GM23338 (cell line): ENCODE measurements at regions not wholly inside any gene's neighbourhood (a gene's known extent, or its start where the extent isn't known, plus 50 kb on each side); places are given as distances from the start of the nearest gene placed in this dataset.

Experiments used
- ATAC-seq: fragments of 200-7000 bp; cut with Tn5 transposase; 3 replicates; pipeline ENCODE4 v1.9.1; 2020
- DNase-seq: peaks from one replicate; pipeline ENCODE4 v3.0.0-alpha.2; 2015; ENCODE audit warnings: low spot score
- H2AFZ ChIP-seq: fragments of 200-600 bp; sonication (generic); 2 replicates; pipeline ENCODE4 v1.8.0; 2016; ENCODE audit warnings: antibody characterized with exemption, mild to moderate bottlenecking, moderate library complexity
- H3F3A ChIP-seq: fragments of 200-600 bp; sonication (generic); replicated peaks from 2 replicates; pipeline ENCODE4 v1.8.0; 2017; ENCODE audit warnings: antibody characterized with exemption, mixed run types, low read depth
- H3K27ac ChIP-seq: fragments of 200-600 bp; sonication (generic); 2 replicates; pipeline ENCODE4 v1.6.1; 2016; ENCODE audit warnings: low read depth
- H3K27me3 ChIP-seq: fragments of 200-600 bp; sonication (generic); 2 replicates; pipeline ENCODE4 v1.8.0; 2016; ENCODE audit warnings: mild to moderate bottlenecking, mixed run types, moderate library complexity; ENCODE audit not compliant: insufficient read depth
- H3K36me3 ChIP-seq: fragments of 200-600 bp; sonication (generic); 2 replicates; pipeline ENCODE4 v1.8.0; 2016; ENCODE audit warnings: mild to moderate bottlenecking; ENCODE audit not compliant: insufficient read depth
- H3K4me1 ChIP-seq: fragments of 200-600 bp; sonication (generic); 2 replicates; pipeline ENCODE4 v1.8.0; 2016; ENCODE audit warnings: mild to moderate bottlenecking, moderate library complexity; ENCODE audit not compliant: insufficient read depth
- H3K4me2 ChIP-seq: fragments of 200-600 bp; sonication (generic); 2 replicates; pipeline ENCODE4 v1.7.1; 2017; ENCODE audit warnings: mixed run types
- H3K4me3 ChIP-seq: fragments of 200-600 bp; sonication (generic); 2 replicates; pipeline ENCODE4 v1.6.1; 2016; ENCODE audit warnings: mixed run types
- H3K79me2 ChIP-seq: fragments of 200-600 bp; sonication (generic); replicated peaks from 2 replicates; pipeline ENCODE4 v1.8.0; 2017; ENCODE audit warnings: mild to moderate bottlenecking; ENCODE audit not compliant: insufficient read depth
- H3K9me2 ChIP-seq: fragments of 200-600 bp; sonication (generic); 2 replicates; pipeline ENCODE4 v1.8.0; 2017; ENCODE audit not compliant: insufficient read depth
- H4K20me1 ChIP-seq: fragments of 200-600 bp; sonication (generic); replicated peaks from 2 replicates; pipeline ENCODE4 v1.8.0; 2017; ENCODE audit warnings: mild to moderate bottlenecking; ENCODE audit not compliant: insufficient read depth
- H3K27ac Mint-ChIP-seq: 2 replicates; pipeline ENCODE4 v1.8.0; 2020; ENCODE audit warnings: inconsistent platforms, mild to moderate bottlenecking, moderate library complexity, mixed read lengths
- H3K27me3 Mint-ChIP-seq: 3 replicates; pipeline ENCODE4 v1.8.0; 2022; ENCODE audit warnings: low read depth, mild to moderate bottlenecking, moderate library complexity, mixed read lengths, inconsistent platforms; ENCODE audit not compliant: insufficient read depth, poor library complexity
- H3K36me3 Mint-ChIP-seq: 3 replicates; pipeline ENCODE4 v1.8.0; 2021; ENCODE audit warnings: low read depth, mild to moderate bottlenecking, inconsistent platforms, moderate library complexity, mixed read lengths
- H3K4me1 Mint-ChIP-seq: 3 replicates; pipeline ENCODE4 v1.8.0; 2020; ENCODE audit warnings: mild to moderate bottlenecking, inconsistent platforms, mixed read lengths
- H3K4me3 Mint-ChIP-seq: 3 replicates; pipeline ENCODE4 v1.8.0; 2021; ENCODE audit warnings: moderate library complexity, mild to moderate bottlenecking, inconsistent platforms, mixed read lengths
- H3K9me3 Mint-ChIP-seq: 3 replicates; pipeline ENCODE4 v1.8.0; 2020; ENCODE audit warnings: moderate library complexity, mild to moderate bottlenecking, inconsistent platforms, mixed read lengths
- EZH2phosphoT487 ChIP-seq: fragments of 200-600 bp; sonication (generic); IDR thresholded peaks from one replicate; pipeline ENCODE4 v1.8.1; 2018; ENCODE audit warnings: antibody characterized with exemption; ENCODE audit not compliant: unreplicated experiment
- NANOG ChIP-seq: IDR thresholded peaks from 2 replicates; pipeline ENCODE4 v1.6.1; 2016; ENCODE audit warnings: antibody characterized with exemption, borderline replicate concordance
- POLR2AphosphoS5 ChIP-seq: IDR thresholded peaks from 2 replicates; pipeline ENCODE4 v1.6.1; 2016; ENCODE audit warnings: antibody characterized with exemption, low read depth
- STAT1 ChIP-seq: IDR thresholded peaks from one replicate; pipeline ENCODE4 v1.6.1; 2016; ENCODE audit warnings: antibody characterized with exemption; ENCODE audit not compliant: unreplicated experiment
- ZNF114 ChIP-seq: fragments of 250-450 bp; sonication (Bioruptor Pico); IDR thresholded peaks from 2 replicates; pipeline ENCODE4 v1.5.0; 2020; ENCODE audit warnings: mild to moderate bottlenecking, moderate library complexity
- ZNF462 ChIP-seq: fragments of 250-450 bp; sonication (Bioruptor Pico); IDR thresholded peaks from 2 replicates; pipeline ENCODE4 v1.5.0; 2020; ENCODE audit warnings: mild to moderate bottlenecking, moderate library complexity
- TF ChIP-seq, protein P1 (sequence below): IDR thresholded peaks from one replicate; pipeline ENCODE4 v1.6.1; 2018; ENCODE audit warnings: antibody characterized with exemption; ENCODE audit not compliant: unreplicated experiment

DNA sequence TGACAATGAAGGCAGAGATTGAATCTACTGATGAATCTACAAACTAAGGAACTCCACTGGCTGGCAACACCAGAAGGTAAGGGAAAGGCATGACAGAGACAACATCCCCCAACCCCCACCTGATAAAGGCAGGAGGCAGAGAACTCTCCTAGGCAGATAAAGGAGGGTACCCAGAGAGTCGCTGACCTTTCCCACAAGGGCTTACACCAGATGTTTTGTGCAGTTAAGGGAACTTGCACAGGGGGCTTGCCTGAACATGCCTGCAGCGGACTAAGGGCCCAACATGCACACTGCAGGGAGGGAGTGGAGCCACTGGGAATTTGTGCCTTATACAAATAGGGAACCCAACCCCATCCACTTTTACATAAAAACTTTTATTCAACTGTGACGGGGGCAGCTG lies 1996.9 kb upstream of the RAG2 start (continued):
- TF ChIP-seq ZNF462 (CRISPR knock-in tag) (no peak), EZH2phosphoT487 (no peak)

- H3K36me3 ChIP-seq: no peaks in the 10 kb centered on the region
- H2AFZ ChIP-seq: no peak overlapping the region
- DNase-seq (no peak), ATAC-seq (no peak)
- no peak overlapping the region for H3K27ac Mint-ChIP-seq
- H3K4me3 Mint-ChIP-seq: no peak overlapping the region
- no peaks in the 10 kb centered on the region; the same call in 2 of the 3 replicates for H3K36me3 Mint-ChIP-seq
- no peaks in the 10 kb centered on the region for H3F3A ChIP-seq
- no peaks in the 10 kb centered on the region; the same call in 2 of the 3 replicates for H3K9me3 Mint-ChIP-seq
- no peak overlapping the region for H3K27ac ChIP-seq
- H3K79me2 ChIP-seq: no peaks in the 10 kb centered on the region
- H3K4me1 ChIP-seq: no peaks in the 10 kb centered on the region
- H3K4me2 ChIP-seq: no peak overlapping the region
- H3K9me2 ChIP-seq: no peaks in the 10 kb centered on the region
- no peaks in the 10 kb centered on the region for H3K27me3 ChIP-seq
- H3K27me3 Mint-ChIP-seq: no peaks in the 10 kb centered on the region
- no peaks in the 10 kb centered on the region for H4K20me1 ChIP-seq
- H3K4me1 Mint-ChIP-seq: peaks cover 4% of the 10 kb centered on the region; the same call in 1 of the 3 replicates
- H3K4me3 ChIP-seq: no peak overlapping the region
- no peak for TF ChIP-seq ZNF114 (CRISPR knock-in tag)
- no peak for TF ChIP-seq ZNF462 (CRISPR knock-in tag)
- no peak for TF ChIP-seq POLR2AphosphoS5
- TF ChIP-seq NANOG: no peak
- TF ChIP-seq, protein P1, sequence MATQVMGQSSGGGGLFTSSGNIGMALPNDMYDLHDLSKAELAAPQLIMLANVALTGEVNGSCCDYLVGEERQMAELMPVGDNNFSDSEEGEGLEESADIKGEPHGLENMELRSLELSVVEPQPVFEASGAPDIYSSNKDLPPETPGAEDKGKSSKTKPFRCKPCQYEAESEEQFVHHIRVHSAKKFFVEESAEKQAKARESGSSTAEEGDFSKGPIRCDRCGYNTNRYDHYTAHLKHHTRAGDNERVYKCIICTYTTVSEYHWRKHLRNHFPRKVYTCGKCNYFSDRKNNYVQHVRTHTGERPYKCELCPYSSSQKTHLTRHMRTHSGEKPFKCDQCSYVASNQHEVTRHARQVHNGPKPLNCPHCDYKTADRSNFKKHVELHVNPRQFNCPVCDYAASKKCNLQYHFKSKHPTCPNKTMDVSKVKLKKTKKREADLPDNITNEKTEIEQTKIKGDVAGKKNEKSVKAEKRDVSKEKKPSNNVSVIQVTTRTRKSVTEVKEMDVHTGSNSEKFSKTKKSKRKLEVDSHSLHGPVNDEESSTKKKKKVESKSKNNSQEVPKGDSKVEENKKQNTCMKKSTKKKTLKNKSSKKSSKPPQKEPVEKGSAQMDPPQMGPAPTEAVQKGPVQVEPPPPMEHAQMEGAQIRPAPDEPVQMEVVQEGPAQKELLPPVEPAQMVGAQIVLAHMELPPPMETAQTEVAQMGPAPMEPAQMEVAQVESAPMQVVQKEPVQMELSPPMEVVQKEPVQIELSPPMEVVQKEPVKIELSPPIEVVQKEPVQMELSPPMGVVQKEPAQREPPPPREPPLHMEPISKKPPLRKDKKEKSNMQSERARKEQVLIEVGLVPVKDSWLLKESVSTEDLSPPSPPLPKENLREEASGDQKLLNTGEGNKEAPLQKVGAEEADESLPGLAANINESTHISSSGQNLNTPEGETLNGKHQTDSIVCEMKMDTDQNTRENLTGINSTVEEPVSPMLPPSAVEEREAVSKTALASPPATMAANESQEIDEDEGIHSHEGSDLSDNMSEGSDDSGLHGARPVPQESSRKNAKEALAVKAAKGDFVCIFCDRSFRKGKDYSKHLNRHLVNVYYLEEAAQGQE: no peak
- no peak for TF ChIP-seq STAT1
Measured at GRCh38 chr11:38593649-38594048, 1995.6 kb upstream of the RAG2 start.
